ENCODE measurements at regions not wholly inside any gene's neighbourhood (a gene's known extent, or its start where the extent isn't known, plus 50 kb on each side); places are given as distances from the start of the nearest gene placed in this dataset.

DNA sequence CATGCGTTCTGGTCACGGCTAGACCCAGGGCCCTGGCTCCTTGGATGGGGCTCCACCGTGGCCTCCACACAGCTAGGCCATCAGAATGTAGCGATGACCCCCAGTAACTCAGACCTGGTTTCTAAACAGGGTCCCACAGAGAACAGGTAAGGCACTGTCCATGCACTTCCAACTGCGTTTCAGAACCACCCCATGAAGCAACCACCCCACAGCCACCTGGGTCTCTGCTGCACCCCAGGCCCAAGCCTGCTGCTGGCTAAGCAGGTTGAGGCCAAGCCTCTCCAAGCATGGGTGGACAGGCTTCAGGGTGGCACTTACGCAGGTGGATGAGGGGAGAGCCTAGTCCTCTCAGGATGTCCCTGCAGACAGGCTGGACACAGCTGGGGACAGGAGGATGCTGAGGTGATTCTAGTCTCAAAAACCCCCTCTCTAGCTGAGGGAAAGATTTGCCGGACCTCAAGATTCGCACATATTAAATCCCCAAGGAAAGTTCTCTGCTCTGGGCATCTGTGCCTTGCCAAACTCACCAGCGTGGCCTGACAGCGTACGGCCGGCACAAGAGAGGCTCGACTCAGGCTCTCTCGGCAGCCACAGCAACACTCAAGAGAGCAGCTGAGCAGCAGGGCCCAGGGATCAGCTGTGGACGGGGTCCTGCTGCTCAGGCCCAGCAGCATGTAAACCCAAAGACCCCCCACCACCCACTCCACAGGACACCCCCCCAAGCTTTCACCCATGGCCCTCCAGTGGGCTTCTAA is 141.6 kb downstream of the CRYBB2 start:
- no peaks in the 10 kb centered on the region for H3K9me3 ChIP-seq (ENCODE audit: control insufficient read depth, insufficient read depth, low read depth, low read length)
- H3K4me3 ChIP-seq (ENCODE audit: low read depth, low read length) = no peak overlapping the region
- H3K4me1 ChIP-seq (ENCODE audit: control insufficient read depth, insufficient read depth, low read length) = 0 out of 2 replicates have a peak, but pooled peaks cover 3% of the 10 kb centered on the region
- no peak overlapping the region for H3K9ac ChIP-seq (ENCODE audit: low read length)
- no peak overlapping the region for H3K27ac ChIP-seq (ENCODE audit: low read depth, low read length)
- no peaks in the 10 kb centered on the region for H3K27me3 ChIP-seq (ENCODE audit: control insufficient read depth, insufficient read depth, low read length)
- peaks cover 41% of the 10 kb centered on the region for H3K36me3 ChIP-seq (ENCODE audit: control insufficient read depth, insufficient read depth, low read length)

DNA sequence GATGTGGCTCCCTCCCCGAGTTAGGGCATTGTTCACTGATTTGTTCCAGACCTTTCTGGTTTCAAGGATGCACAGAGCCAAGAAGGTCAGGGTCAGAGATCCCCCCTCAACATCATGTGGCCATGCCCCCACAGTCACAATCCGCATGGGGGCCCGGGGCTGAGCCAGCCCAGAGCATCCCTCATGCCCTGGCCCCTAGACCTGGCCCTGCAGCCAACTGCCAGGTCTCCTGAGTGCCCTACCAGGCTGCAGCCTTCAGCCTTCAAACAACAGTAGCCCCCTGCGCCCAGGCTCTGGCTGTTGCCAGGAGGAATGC is 142.4 kb downstream of the CRYBB2 start:
- Histone ChIP-seq H3K9me3 (ENCODE audit: control insufficient read depth, insufficient read depth, low read depth, low read length) (no peaks in the 10 kb centered on the region), H3K36me3 (ENCODE audit: control insufficient read depth, insufficient read depth, low read length) (peaks cover 36% of the 10 kb centered on the region), H3K9ac (ENCODE audit: low read length) (no peak overlapping the region), H3K27me3 (ENCODE audit: control insufficient read depth, insufficient read depth, low read length) (no peaks in the 10 kb centered on the region), H3K4me1 (ENCODE audit: control insufficient read depth, insufficient read depth, low read length) (0 out of 2 replicates have a peak, but pooled peaks cover 3% of the 10 kb centered on the region), H3K27ac (ENCODE audit: low read depth, low read length) (no peak overlapping the region), H3K4me3 (ENCODE audit: low read depth, low read length) (no peak overlapping the region)

DNA sequence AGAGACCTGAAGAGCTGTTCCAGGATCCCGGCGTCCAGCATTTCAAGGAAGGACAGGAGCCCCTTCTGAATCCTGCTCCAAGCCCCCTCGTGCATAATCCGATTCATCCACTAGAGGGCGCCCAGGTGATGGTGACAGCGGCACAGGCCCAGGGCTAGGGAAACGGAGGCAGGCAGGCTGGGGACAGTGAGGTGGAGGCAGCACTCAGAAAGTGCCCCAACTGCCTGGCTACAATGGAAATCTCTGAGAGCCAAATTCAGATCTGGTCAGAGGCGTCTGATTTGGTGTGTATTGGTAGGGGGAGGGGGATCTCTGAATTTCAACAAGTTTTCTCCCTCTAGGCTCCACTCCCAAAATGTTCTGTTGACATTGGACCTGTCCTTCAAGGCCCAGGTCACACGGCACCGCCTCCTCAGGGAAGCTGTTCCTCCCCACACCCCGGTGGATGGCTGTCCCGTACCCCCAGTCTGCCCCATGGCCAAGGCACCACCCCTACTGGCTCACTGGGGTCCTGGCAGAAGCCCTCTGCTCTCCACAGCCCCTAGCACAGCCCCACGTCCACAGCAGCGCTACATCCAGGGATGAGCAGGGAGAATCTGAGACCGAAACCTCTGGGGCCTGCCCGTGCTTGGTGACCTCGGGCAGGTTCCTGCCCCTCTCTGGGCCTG is 142.9 kb downstream of the CRYBB2 start:
- no peak overlapping the region for H3K27ac ChIP-seq (ENCODE audit: low read depth, low read length)
- H3K4me3 ChIP-seq (ENCODE audit: low read depth, low read length) = no peak overlapping the region
- H3K4me1 ChIP-seq (ENCODE audit: control insufficient read depth, insufficient read depth, low read length) = 0 out of 2 replicates have a peak, but pooled peaks cover 3% of the 10 kb centered on the region
- peaks cover 31% of the 10 kb centered on the region for H3K36me3 ChIP-seq (ENCODE audit: control insufficient read depth, insufficient read depth, low read length)
- H3K9me3 ChIP-seq (ENCODE audit: control insufficient read depth, insufficient read depth, low read depth, low read length) = no peaks in the 10 kb centered on the region
- H3K27me3 ChIP-seq (ENCODE audit: control insufficient read depth, insufficient read depth, low read length) = no peaks in the 10 kb centered on the region
- H3K9ac ChIP-seq (ENCODE audit: low read length) = no peak overlapping the region

DNA sequence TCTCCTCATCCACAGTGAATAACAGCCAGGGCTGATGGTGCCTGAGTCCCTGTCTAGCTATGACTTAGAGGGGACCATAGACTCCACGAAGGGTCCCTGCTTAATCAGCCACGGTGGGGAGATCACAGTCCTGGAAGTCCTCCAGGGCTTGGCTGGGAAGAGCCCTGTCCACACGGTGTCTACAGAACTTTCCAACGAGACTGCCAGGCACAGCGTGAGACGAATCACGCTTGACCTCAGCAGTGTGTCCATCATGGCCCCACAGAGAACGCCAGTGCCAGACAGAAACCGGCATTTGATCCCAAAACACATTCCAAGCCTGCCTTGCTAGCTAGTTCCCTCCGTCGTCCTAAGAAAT is 143.4 kb downstream of the CRYBB2 start:
- Histone ChIP-seq H3K9me3 (ENCODE audit: control insufficient read depth, insufficient read depth, low read depth, low read length) (no peaks in the 10 kb centered on the region), H3K27ac (ENCODE audit: low read depth, low read length) (no peak overlapping the region), H3K27me3 (ENCODE audit: control insufficient read depth, insufficient read depth, low read length) (no peaks in the 10 kb centered on the region), H3K36me3 (ENCODE audit: control insufficient read depth, insufficient read depth, low read length) (peaks cover 27% of the 10 kb centered on the region), H3K4me1 (ENCODE audit: control insufficient read depth, insufficient read depth, low read length) (0 out of 2 replicates have a peak, but pooled peaks cover 3% of the 10 kb centered on the region), H3K4me3 (ENCODE audit: low read depth, low read length) (no peak overlapping the region), H3K9ac (ENCODE audit: low read length) (no peak overlapping the region)

DNA sequence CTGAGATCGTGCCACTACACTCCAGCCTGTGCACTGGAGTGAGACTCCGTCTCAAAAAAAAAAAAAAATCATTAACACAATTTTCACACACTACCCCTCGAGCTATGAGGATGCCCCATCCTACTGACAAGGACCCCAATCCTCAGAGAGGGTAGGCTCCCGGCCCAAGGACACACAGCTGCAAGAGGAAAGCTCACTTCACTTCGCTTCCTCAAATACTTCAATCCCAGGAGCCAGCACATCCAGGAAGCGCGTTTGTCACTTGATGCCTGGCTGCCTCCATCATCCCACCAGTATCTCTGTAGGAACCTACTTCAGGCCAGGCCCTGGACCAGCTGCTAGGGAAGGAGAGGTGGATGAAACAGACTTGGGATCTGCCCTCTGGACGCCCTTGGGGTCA is 144.0 kb downstream of the CRYBB2 start:
- Histone ChIP-seq H3K4me3 (ENCODE audit: low read depth, low read length) (no peak overlapping the region), H3K36me3 (ENCODE audit: control insufficient read depth, insufficient read depth, low read length) (peaks cover 21% of the 10 kb centered on the region), H3K27me3 (ENCODE audit: control insufficient read depth, insufficient read depth, low read length) (no peaks in the 10 kb centered on the region), H3K27ac (ENCODE audit: low read depth, low read length) (no peak overlapping the region), H3K9ac (ENCODE audit: low read length) (no peak overlapping the region), H3K9me3 (ENCODE audit: control insufficient read depth, insufficient read depth, low read depth, low read length) (no peaks in the 10 kb centered on the region), H3K4me1 (ENCODE audit: control insufficient read depth, insufficient read depth, low read length) (peaks cover 5% of the 10 kb centered on the region; the same call in 1 of the 2 replicates)

DNA sequence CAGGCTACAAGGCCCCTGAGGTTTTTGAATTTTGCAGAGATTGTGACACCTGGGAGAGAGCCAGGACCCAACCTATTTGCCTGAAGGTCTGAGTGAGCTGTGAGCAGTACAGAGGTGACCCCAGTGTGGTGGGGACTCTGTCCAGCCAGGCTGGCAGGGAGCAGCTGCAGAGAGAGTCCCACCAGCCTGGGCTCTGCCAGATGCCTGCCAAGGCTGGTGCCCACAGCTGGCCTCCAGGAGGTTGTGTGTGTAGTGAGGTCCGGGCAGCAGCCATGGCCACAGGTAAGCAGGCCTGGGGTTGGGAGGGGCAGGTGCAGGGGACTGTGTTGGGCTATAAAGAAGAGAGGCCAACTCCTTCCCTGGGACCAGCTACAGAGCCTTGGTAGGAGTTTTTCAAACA is 144.8 kb downstream of the CRYBB2 start:
- Histone ChIP-seq H3K9ac (ENCODE audit: low read length) (no peak overlapping the region), H3K36me3 (ENCODE audit: control insufficient read depth, insufficient read depth, low read length) (peaks cover 16% of the 10 kb centered on the region; the same call in 1 of the 2 replicates), H3K27ac (ENCODE audit: low read depth, low read length) (no peak overlapping the region), H3K4me3 (ENCODE audit: low read depth, low read length) (no peak overlapping the region), H3K9me3 (ENCODE audit: control insufficient read depth, insufficient read depth, low read depth, low read length) (no peaks in the 10 kb centered on the region), H3K27me3 (ENCODE audit: control insufficient read depth, insufficient read depth, low read length) (no peaks in the 10 kb centered on the region), H3K4me1 (ENCODE audit: control insufficient read depth, insufficient read depth, low read length) (peaks cover 11% of the 10 kb centered on the region; the same call in 1 of the 2 replicates)

DNA sequence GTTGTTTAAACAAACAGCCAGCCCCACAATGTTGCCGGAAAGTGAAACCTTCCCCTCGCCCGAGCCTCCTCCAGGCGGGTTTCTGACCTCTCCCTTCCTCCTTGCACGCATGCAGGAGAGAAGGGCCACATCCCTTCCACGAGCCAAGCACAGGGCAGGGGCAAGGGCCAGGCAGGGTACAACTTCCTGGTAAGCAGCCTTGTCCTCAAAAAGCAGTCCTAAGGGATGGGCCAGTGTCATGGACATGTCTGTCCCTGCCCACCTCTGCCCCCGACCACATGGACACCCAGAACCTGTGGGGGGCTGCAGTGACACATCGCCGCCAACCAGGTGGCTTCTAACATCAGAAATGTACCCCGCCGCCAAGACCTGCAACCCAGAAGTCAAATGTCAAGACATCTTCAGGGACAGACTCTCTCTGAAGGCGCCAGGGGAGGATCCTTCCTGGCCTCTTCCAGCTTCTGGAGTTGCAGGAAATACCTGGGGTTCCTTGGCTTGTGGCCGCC is 145.3 kb downstream of the CRYBB2 start:
- Histone ChIP-seq H3K27me3 (ENCODE audit: control insufficient read depth, insufficient read depth, low read length) (no peaks in the 10 kb centered on the region), H3K36me3 (ENCODE audit: control insufficient read depth, insufficient read depth, low read length) (peaks cover 11% of the 10 kb centered on the region; the same call in 1 of the 2 replicates), H3K4me3 (ENCODE audit: low read depth, low read length) (no peak overlapping the region), H3K27ac (ENCODE audit: low read depth, low read length) (no peak overlapping the region; the same call in 1 of the 2 replicates), H3K9me3 (ENCODE audit: control insufficient read depth, insufficient read depth, low read depth, low read length) (no peaks in the 10 kb centered on the region), H3K4me1 (ENCODE audit: control insufficient read depth, insufficient read depth, low read length) (peaks cover 11% of the 10 kb centered on the region; the same call in 1 of the 2 replicates), H3K9ac (ENCODE audit: low read length) (no peak overlapping the region)

DNA sequence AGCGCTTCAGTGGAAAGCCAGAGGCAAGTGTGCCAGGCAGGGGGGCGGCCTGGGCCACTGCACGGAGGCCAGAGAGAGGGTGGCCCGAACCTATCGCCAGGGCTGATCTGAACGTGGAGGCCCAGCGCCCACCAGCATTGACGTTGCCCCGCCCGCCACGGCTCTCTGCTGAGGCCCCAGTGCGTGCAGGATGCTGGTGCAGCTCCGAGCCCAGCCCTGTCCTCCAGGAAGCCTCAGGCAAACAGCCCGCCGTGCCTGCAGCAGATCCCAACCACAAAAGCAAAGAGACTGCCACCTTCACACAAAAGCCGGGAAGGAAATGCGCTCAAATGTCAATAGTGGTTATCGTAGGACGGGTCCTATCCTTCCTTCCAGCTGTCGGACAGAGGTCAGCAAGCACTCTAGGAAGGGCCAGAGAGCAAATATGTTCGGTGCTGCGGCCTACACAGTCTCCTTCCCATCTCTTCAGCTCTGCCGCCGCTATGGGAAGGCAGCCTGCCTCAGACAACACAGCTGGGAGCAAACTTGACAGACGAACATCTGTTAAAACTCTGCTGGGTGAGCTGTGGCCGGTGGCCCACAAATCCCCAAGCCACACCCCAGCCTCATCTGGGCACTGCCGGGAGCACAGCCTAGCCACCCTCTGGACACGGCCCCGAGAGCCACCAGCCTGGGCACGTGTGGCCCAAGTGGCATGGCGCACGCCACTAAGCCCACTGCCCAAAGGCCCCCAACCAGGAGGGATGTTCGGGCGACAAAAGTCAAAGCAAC is 146.2 kb downstream of the CRYBB2 start:
- Histone ChIP-seq H3K4me1 (ENCODE audit: control insufficient read depth, insufficient read depth, low read length) (peaks cover 11% of the 10 kb centered on the region; the same call in 1 of the 2 replicates), H3K9ac (ENCODE audit: low read length) (no peak overlapping the region)

DNA sequence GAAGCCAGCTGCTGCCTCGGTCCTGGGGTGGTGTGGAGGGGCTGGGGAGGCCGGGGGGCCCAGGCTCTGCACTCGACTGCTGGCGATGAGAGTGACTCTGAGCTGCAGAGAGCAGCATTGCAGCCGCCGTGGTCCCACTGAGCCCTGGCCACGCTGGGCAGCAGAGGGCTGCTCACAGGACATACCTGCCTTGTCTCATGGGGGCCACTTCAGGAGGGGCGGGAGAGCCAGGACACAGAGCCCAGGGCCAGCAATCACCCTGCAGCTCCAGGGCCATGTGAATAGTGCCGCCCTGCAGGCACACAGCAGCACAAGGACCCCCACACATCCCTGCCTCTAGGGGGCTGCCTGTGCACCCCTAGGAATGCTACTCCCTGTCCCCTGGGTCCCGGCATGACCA is 147.0 kb downstream of the CRYBB2 start:
- Histone ChIP-seq H3K4me1 (ENCODE audit: control insufficient read depth, insufficient read depth, low read length) (peaks cover 11% of the 10 kb centered on the region; the same call in 1 of the 2 replicates), H3K36me3 (ENCODE audit: control insufficient read depth, insufficient read depth, low read length) (peaks cover 3% of the 10 kb centered on the region; the same call in 1 of the 2 replicates), H3K9me3 (ENCODE audit: control insufficient read depth, insufficient read depth, low read depth, low read length) (no peaks in the 10 kb centered on the region), H3K9ac (ENCODE audit: low read length) (no peak overlapping the region), H3K4me3 (ENCODE audit: low read depth, low read length) (no peak overlapping the region), H3K27me3 (ENCODE audit: control insufficient read depth, insufficient read depth, low read length) (no peaks in the 10 kb centered on the region), H3K27ac (ENCODE audit: low read depth, low read length) (no peak overlapping the region)

More for the DNA sequence above, 146.2 kb downstream of the CRYBB2 start:
- Histone ChIP-seq H3K27ac (ENCODE audit: low read depth, low read length) (no peak overlapping the region), H3K9me3 (ENCODE audit: control insufficient read depth, insufficient read depth, low read depth, low read length) (no peaks in the 10 kb centered on the region), H3K4me3 (ENCODE audit: low read depth, low read length) (no peak overlapping the region), H3K36me3 (ENCODE audit: control insufficient read depth, insufficient read depth, low read length) (peaks cover 3% of the 10 kb centered on the region; the same call in 1 of the 2 replicates), H3K27me3 (ENCODE audit: control insufficient read depth, insufficient read depth, low read length) (no peaks in the 10 kb centered on the region)

DNA sequence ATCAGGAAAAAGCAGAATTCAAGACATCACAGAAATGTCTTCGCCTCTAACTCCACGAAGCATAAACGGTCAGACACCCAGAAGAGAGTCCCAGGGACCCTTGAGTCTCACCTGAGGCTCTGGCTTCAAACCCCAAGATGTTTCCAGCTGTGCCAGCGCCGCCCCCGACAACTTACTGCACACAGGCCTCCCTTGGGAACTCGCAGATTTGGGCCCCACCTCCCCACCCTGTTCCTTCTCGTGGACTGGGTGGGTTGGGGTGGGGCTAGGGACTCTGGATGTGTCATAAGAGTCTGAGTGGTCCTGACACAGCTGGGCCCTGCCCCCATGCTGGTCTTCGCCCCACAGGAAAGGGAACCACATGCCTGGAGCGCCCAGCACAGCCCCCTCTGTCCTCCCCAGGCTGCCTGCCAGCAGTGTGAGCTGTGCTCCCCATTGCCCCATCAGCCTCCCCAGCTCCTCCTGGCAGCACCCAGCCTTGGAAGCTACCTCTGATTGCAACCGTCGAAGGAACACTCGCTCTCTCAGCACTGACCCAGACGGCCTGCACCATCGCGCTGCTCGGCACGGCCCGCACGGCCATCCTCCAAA is 147.5 kb downstream of the CRYBB2 start:
- no peak overlapping the region for H3K9ac ChIP-seq (ENCODE audit: low read length)
- no peaks in the 10 kb centered on the region for H3K9me3 ChIP-seq (ENCODE audit: control insufficient read depth, insufficient read depth, low read depth, low read length)
- H3K27me3 ChIP-seq (ENCODE audit: control insufficient read depth, insufficient read depth, low read length) = no peaks in the 10 kb centered on the region
- peaks cover 4% of the 10 kb centered on the region; the same call in 1 of the 2 replicates for H3K36me3 ChIP-seq (ENCODE audit: control insufficient read depth, insufficient read depth, low read length)
- H3K4me3 ChIP-seq (ENCODE audit: low read depth, low read length) = no peak overlapping the region
- peaks cover 11% of the 10 kb centered on the region; the same call in 1 of the 2 replicates for H3K4me1 ChIP-seq (ENCODE audit: control insufficient read depth, insufficient read depth, low read length)
- no peak overlapping the region for H3K27ac ChIP-seq (ENCODE audit: low read depth, low read length)

Data from HUES6 (cell line).